GM12891 (cell line): ENCODE measurements at regions not wholly inside any gene's neighbourhood (a gene's known extent, or its start where the extent isn't known, plus 50 kb on each side); places are given as distances from the start of the nearest gene placed in this dataset.

Experiments
- PAX5 ChIP-seq: IDR thresholded peaks from 2 replicates; pipeline ENCODE4 v1.6.1; 2011; ENCODE audit warnings: low read length, moderate library complexity, mild to moderate bottlenecking; ENCODE audit not compliant: insufficient read depth, severe bottlenecking
- POLR2A ChIP-seq: IDR thresholded peaks from 2 replicates; pipeline ENCODE4 v1.6.1; 2011; ENCODE audit warnings: low read depth, low read length, control low read depth
- POLR2AphosphoS5 ChIP-seq: IDR thresholded peaks from 2 replicates; pipeline ENCODE4 v1.6.1; 2011; ENCODE audit warnings: low read depth, low read length, control low read depth
- SPI1 ChIP-seq: IDR thresholded peaks from 2 replicates; pipeline ENCODE4 v1.6.1; 2011; ENCODE audit warnings: low read depth, low read length, control low read depth
- TAF1 ChIP-seq: IDR thresholded peaks from 2 replicates; pipeline ENCODE4 v1.6.1; 2011; ENCODE audit warnings: low read depth, low read length, control low read depth

GRCh38 chr2:4091869-4092268 lies 388.5 kb downstream of the DCDC2C start:
- no peak for TF ChIP-seq POLR2A
- TF ChIP-seq POLR2AphosphoS5 = no peak
- TF ChIP-seq TAF1 = no peak
- TF ChIP-seq PAX5 = no peak
- no peak for TF ChIP-seq SPI1
